A673 (cell line): ENCODE measurements at regions not wholly inside any gene's neighbourhood (a gene's known extent, or its start where the extent isn't known, plus 50 kb on each side); places are given as distances from the start of the nearest gene placed in this dataset.

Source experiments
- BruUV-seq: library from RNA; stranded (reverse); fragments of 400-500 nt; replicated peaks from 2 replicates; lab custom pipeline; 2021; lab: Mats Ljungman, UMichigan
- CTCF ChIA-PET: fragments of 300-600 bp; sonication (Branson Sonifier 250); formaldehyde crosslinking; loops from one replicate; lab custom pipeline; 2022; ENCODE audit warnings: antibody characterized with exemption; lab: Charles Lee
- POLR2A ChIA-PET: fragments of 300-600 bp; sonication (Branson Sonifier 250); formaldehyde crosslinking; loops from one replicate; lab custom pipeline; 2022; ENCODE audit warnings: antibody characterized with exemption; ENCODE audit not compliant: low non-redundant PET; lab: Charles Lee
- DNase-seq: peaks from one replicate; pipeline ENCODE4 v3.0.0-alpha.2; 2015; ENCODE audit warnings: low spot score
- H3K27ac ChIP-seq: fragments of 200-600 bp; sonication (generic); 2 replicates; pipeline ENCODE4 v1.5.1; 2016; ENCODE audit warnings: mixed run types, low read depth, mild to moderate bottlenecking, mixed read lengths, antibody characterized with exemption, low read length; ENCODE audit not compliant: poor library complexity, severe bottlenecking
- H3K27me3 ChIP-seq: fragments of 200-600 bp; sonication (generic); replicated peaks from 2 replicates; pipeline ENCODE4 v1.6.1; 2017; ENCODE audit warnings: mixed run types, low read depth, mild to moderate bottlenecking, mixed read lengths, antibody characterized with exemption, low read length; ENCODE audit not compliant: insufficient read depth, poor library complexity
- H3K36me3 ChIP-seq: fragments of 200-600 bp; sonication (generic); 2 replicates; pipeline ENCODE4 v1.6.1; 2016; ENCODE audit warnings: mixed run types, mild to moderate bottlenecking, mixed read lengths, antibody characterized with exemption, low read length; ENCODE audit not compliant: insufficient read depth, poor library complexity, severe bottlenecking
- H3K4me1 ChIP-seq: fragments of 200-600 bp; sonication (generic); 2 replicates; pipeline ENCODE4 v1.6.1; 2017; ENCODE audit warnings: mixed run types, mild to moderate bottlenecking, mixed read lengths, antibody characterized with exemption, low read length; ENCODE audit not compliant: insufficient read depth, poor library complexity, severe bottlenecking
- H3K4me3 ChIP-seq: fragments of 200-600 bp; sonication (generic); 2 replicates; pipeline ENCODE4 v1.5.1; 2016; ENCODE audit warnings: low read depth, mixed run types, mild to moderate bottlenecking, mixed read lengths, low read length; ENCODE audit not compliant: poor library complexity, severe bottlenecking
- H3K9me3 ChIP-seq: fragments of 200-600 bp; sonication (generic); 2 replicates; pipeline ENCODE4 v1.6.1; 2016; ENCODE audit warnings: mixed run types, low read depth, mild to moderate bottlenecking, mixed read lengths, antibody characterized with exemption, low read length; ENCODE audit not compliant: poor library complexity, severe bottlenecking
- EZH2 ChIP-seq: fragments of 200-600 bp; sonication (generic); IDR thresholded peaks from 2 replicates; pipeline ENCODE4 v1.6.1; 2017; ENCODE audit warnings: borderline replicate concordance, low read depth, mild to moderate bottlenecking, mixed read lengths, antibody characterized with exemption, low read length; ENCODE audit not compliant: poor library complexity, severe bottlenecking
- intact Hi-C: fragments of 100-400 bp; cut with micrococcal nuclease; formaldehyde crosslinking; loops from one replicate; pipeline ENCODE4 v1.10.0; 2022; ENCODE audit not compliant: unreplicated experiment
- TF ChIP-seq, protein P1 (sequence below): fragments of 300-800, 200-600 bp; sonication (generic); conservative IDR thresholded peaks from 2 replicates; pipeline ENCODE4 v1.5.1; 2017; ENCODE audit warnings: low read depth, mild to moderate bottlenecking, antibody characterized with exemption, low read length, moderate library complexity, mixed read lengths

DNA sequence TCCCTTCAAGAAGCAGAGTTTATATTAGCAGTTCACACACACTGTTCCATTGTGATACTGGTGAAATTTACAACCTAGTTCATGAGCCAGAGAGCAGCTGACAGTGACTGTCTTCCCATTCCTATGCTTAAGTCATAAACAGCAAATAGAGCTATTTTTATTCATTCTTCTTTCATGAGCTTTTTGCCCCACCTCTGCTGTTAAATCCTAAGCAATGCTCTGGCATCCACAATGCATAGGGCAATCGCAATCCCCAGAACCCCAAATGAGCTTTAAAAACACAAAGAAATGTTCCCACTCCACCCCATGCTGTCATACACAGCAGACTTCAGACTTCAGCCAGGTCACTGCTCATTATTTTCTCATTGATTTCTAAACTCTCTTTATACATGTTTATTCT is 307.5 kb downstream of the ETS1 start:
- POLR2A ChIA-PET, result no interaction called here
- CTCF ChIA-PET, result no interaction called here
- Histone ChIP-seq H3K4me1 (no peaks in the 10 kb centered on the region), H3K36me3 (no peaks in the 10 kb centered on the region), H3K9me3 (peaks cover 6% of the 10 kb centered on the region), H3K4me3 (no peak overlapping the region), H3K27me3 (peaks cover 93% of the 10 kb centered on the region), H3K27ac (no peak overlapping the region)
- intact Hi-C loops, result no loop called here
- DNase-seq, result no peak
- BruUV-seq, result no TSS peak
- TF ChIP-seq, protein P1, sequence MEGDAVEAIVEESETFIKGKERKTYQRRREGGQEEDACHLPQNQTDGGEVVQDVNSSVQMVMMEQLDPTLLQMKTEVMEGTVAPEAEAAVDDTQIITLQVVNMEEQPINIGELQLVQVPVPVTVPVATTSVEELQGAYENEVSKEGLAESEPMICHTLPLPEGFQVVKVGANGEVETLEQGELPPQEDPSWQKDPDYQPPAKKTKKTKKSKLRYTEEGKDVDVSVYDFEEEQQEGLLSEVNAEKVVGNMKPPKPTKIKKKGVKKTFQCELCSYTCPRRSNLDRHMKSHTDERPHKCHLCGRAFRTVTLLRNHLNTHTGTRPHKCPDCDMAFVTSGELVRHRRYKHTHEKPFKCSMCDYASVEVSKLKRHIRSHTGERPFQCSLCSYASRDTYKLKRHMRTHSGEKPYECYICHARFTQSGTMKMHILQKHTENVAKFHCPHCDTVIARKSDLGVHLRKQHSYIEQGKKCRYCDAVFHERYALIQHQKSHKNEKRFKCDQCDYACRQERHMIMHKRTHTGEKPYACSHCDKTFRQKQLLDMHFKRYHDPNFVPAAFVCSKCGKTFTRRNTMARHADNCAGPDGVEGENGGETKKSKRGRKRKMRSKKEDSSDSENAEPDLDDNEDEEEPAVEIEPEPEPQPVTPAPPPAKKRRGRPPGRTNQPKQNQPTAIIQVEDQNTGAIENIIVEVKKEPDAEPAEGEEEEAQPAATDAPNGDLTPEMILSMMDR, result no peak

DNA sequence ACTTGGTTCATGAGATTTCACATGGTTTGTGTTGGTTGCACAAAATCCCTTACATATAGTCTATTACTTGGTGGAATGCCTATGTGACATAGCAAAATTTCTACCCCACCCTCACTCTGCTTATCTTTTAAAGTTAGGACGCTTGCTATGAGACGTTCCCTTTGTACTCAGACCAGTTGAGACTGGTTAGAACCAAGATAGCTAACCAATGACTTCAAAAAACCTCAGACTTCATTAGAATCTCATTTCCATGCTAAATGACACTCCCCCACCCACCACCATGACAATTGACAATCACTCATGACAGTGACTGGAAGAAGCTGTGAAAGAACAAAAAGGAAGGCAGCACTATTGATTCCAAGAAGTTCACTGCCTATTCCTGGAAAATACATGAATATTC is 313.6 kb downstream of the ETS1 start:
- POLR2A ChIA-PET, result no interaction called here
- Histone ChIP-seq H3K4me1 (no peaks in the 10 kb centered on the region), H3K27ac (no peak overlapping the region), H3K4me3 (no peak overlapping the region), H3K9me3 (peaks cover 6% of the 10 kb centered on the region), H3K36me3 (no peaks in the 10 kb centered on the region), H3K27me3 (peaks cover 69% of the 10 kb centered on the region)
- no peak for DNase-seq
- CTCF ChIA-PET, result no interaction called here
- BruUV-seq, result no TSS peak
- intact Hi-C loops, result no loop called here
- no peak for TF ChIP-seq EZH2
- TF ChIP-seq, protein P1, result no peak

DNA sequence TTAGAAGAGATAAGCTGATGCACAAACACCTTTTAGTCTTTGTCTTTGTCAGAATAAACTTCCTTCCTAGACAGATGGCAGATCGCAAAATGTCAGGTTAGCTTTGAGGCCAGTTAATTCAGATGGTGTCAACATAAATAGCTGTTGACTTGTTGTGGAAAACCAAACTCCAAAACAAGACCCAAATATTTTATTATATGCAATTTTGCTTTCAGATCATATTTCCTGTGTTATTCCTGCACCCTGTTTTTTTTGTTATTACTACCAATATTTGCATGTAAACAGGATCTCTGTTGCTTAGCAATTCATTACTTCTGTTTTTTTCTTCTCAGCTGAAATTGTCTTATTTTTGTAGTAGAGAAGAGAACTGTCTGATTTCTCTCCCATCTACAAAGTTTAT is 316.0 kb downstream of the ETS1 start:
- DNase-seq, result no peak
- no peaks in the 10 kb centered on the region for H3K4me1 ChIP-seq
- POLR2A ChIA-PET, result no interaction called here
- H3K27ac ChIP-seq, result no peak overlapping the region
- no TSS peak for BruUV-seq
- CTCF ChIA-PET, result no interaction called here
- no peak overlapping the region for H3K4me3 ChIP-seq
- no peak for TF ChIP-seq EZH2
- TF ChIP-seq, protein P1, result no peak
- H3K27me3 ChIP-seq, result peaks cover 47% of the 10 kb centered on the region
- intact Hi-C loops, result no loop called here
- no peaks in the 10 kb centered on the region for H3K36me3 ChIP-seq
- peaks cover 3% of the 10 kb centered on the region for H3K9me3 ChIP-seq
